ENCODE measurements at regions not wholly inside any gene's neighbourhood (a gene's known extent, or its start where the extent isn't known, plus 50 kb on each side); places are given as distances from the start of the nearest gene placed in this dataset.

DNA sequence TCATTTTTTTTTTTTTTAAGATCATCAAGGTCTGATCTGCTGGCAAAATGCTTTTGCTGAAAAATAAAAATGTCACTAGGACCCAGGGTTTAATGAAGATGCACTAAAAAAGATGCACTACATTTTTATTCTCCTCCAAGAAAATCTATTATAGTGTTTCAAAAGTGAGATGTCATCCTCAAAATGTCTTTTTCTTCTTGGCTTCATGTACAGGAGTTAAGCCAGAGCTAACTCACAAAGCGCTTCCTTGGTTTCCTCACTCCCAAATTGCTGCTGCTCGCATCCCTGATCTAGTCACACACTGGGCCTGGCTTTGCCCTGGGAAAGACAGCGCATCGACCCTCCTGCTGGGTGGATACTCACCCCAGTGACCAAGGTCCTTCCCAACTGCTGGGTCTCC lies 113.4 kb upstream of the CCDC68 start:
- Histone ChIP-seq H2AFZ (ENCODE audit: insufficient read depth, low read depth, low read length, poor library complexity, severe bottlenecking) (no peak overlapping the region), H3K4me3 (replicated peaks in 1 of 3; ENCODE audit: low read depth in 2 of 3, low read length in 3 of 3) (no peak overlapping the region), H4K20me1 (ENCODE audit: insufficient read depth, low read length) (no peaks in the 10 kb centered on the region), H3K9me3 (replicated peaks in 1 of 2; ENCODE audit: control insufficient read depth in 1 of 2, insufficient read depth in 1 of 2, low read length in 2 of 2) (no peaks in the 10 kb centered on the region), H3K27me3 (ENCODE audit: control insufficient read depth in 2 of 2, insufficient read depth in 2 of 2, low read length in 2 of 2) (no peaks in the 10 kb centered on the region), H3K4me2 (replicated peaks; ENCODE audit: extremely low read depth, low read length, poor library complexity, severe bottlenecking) (no peak overlapping the region), H3K79me2 (ENCODE audit: insufficient read depth, low read length) (no peaks in the 10 kb centered on the region), H3K4me1 (ENCODE audit: control insufficient read depth in 1 of 2, insufficient read depth in 2 of 2, low read length in 2 of 2) (no peaks in the 10 kb centered on the region), H3K36me3 (replicated peaks in 1 of 2; ENCODE audit: control insufficient read depth in 1 of 2, insufficient read depth in 2 of 2, low read length in 2 of 2) (no peaks in the 10 kb centered on the region), H3K9ac (ENCODE audit: insufficient read depth, low read length, poor library complexity, severe bottlenecking) (no peak overlapping the region), H3K27ac (ENCODE audit: low read depth in 1 of 2, low read length in 2 of 2) (no peak overlapping the region)
- TF ChIP-seq, protein P1, sequence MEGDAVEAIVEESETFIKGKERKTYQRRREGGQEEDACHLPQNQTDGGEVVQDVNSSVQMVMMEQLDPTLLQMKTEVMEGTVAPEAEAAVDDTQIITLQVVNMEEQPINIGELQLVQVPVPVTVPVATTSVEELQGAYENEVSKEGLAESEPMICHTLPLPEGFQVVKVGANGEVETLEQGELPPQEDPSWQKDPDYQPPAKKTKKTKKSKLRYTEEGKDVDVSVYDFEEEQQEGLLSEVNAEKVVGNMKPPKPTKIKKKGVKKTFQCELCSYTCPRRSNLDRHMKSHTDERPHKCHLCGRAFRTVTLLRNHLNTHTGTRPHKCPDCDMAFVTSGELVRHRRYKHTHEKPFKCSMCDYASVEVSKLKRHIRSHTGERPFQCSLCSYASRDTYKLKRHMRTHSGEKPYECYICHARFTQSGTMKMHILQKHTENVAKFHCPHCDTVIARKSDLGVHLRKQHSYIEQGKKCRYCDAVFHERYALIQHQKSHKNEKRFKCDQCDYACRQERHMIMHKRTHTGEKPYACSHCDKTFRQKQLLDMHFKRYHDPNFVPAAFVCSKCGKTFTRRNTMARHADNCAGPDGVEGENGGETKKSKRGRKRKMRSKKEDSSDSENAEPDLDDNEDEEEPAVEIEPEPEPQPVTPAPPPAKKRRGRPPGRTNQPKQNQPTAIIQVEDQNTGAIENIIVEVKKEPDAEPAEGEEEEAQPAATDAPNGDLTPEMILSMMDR (IDR thresholded peaks at IDR 0.05): no peak
- DNase-seq: no peak
- Mint-ChIP-seq H3K27ac (no peak overlapping the region), H3K9me3 (peaks cover 0 to 6% (median 1%) of the 10 kb centered on the region in 7 donors), H3K4me3 (no peak overlapping the region), H3K36me3 (no peaks in the 10 kb centered on the region), H3K4me1 (no peaks in the 10 kb centered on the region), H3K27me3 (ENCODE audit: low read depth in 3 of 3) (peaks cover 2 to 4% (median 2%) of the 10 kb centered on the region in 3 donors)
- intact Hi-C loops (cut with micrococcal nuclease): no loop called here
- 92% methylated on average over 4 of the region's 4 CpGs for WGBS (ENCODE audit: insufficient coverage)

DNA sequence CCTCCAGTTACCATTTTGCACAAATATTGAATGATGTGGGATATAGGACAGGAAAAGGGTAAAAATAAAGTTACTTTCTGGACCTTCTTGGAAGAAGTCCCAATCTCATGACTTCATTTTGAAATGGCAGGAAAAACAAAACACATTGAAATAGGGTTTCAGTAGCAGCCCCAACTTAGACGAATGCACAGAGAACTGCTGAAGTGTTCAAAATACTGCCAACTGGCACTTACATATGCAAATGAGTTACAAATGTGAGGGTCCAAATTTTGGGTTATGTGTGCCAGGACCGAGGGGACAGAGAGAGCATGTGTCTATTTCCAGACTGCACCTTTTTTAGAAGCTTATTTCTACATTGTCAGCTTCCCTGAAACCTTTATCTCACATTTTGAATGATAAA lies 112.9 kb upstream of the CCDC68 start:
- Histone ChIP-seq H2AFZ (ENCODE audit: insufficient read depth, low read depth, low read length, poor library complexity, severe bottlenecking) (no peak overlapping the region), H3K36me3 (replicated peaks in 1 of 2; ENCODE audit: control insufficient read depth in 1 of 2, insufficient read depth in 2 of 2, low read length in 2 of 2) (no peaks in the 10 kb centered on the region), H3K4me1 (ENCODE audit: control insufficient read depth in 1 of 2, insufficient read depth in 2 of 2, low read length in 2 of 2) (no peaks in the 10 kb centered on the region), H3K79me2 (ENCODE audit: insufficient read depth, low read length) (no peaks in the 10 kb centered on the region), H3K27ac (ENCODE audit: low read depth in 1 of 2, low read length in 2 of 2) (no peak overlapping the region), H3K4me2 (replicated peaks; ENCODE audit: extremely low read depth, low read length, poor library complexity, severe bottlenecking) (no peak overlapping the region), H3K27me3 (ENCODE audit: control insufficient read depth in 2 of 2, insufficient read depth in 2 of 2, low read length in 2 of 2) (no peaks in the 10 kb centered on the region), H3K4me3 (replicated peaks in 1 of 3; ENCODE audit: low read depth in 2 of 3, low read length in 3 of 3) (no peak overlapping the region), H3K9ac (ENCODE audit: insufficient read depth, low read length, poor library complexity, severe bottlenecking) (no peak overlapping the region), H4K20me1 (ENCODE audit: insufficient read depth, low read length) (no peaks in the 10 kb centered on the region), H3K9me3 (replicated peaks in 1 of 2; ENCODE audit: control insufficient read depth in 1 of 2, insufficient read depth in 1 of 2, low read length in 2 of 2) (no peaks in the 10 kb centered on the region)
- intact Hi-C loops (cut with micrococcal nuclease): no loop called here
- no peak for DNase-seq
- Mint-ChIP-seq H3K9me3 (peaks cover 0 to 6% (median 1%) of the 10 kb centered on the region in 7 donors), H3K4me3 (no peak overlapping the region), H3K27ac (no peak overlapping the region), H3K27me3 (ENCODE audit: low read depth in 3 of 3) (peaks cover 2 to 4% (median 2%) of the 10 kb centered on the region in 3 donors), H3K36me3 (no peaks in the 10 kb centered on the region), H3K4me1 (no peaks in the 10 kb centered on the region)
- no CpG with 5 or more reads among the region's 2 CpGs for WGBS (ENCODE audit: insufficient coverage)
- TF ChIP-seq, protein P1 (IDR thresholded peaks at IDR 0.05): no peak

Measured in CD14-positive monocyte (primary cell).